ENCODE measurements at regions not wholly inside any gene's neighbourhood (a gene's known extent, or its start where the extent isn't known, plus 50 kb on each side); places are given as distances from the start of the nearest gene placed in this dataset.

GRCh38 chr1:192005976-192006375, 152.3 kb upstream of the RGS18 start:
- TF ChIP-seq CTCF (IDR thresholded peaks at IDR 0.05; ENCODE audit: low read depth, low read length, poor library complexity, severe bottlenecking) (no peak), EZH2phosphoT487 (IDR thresholded peaks at IDR 0.05; ENCODE audit: borderline replicate concordance, low read length) (no peak)
